MCF 10A (cell line): ENCODE measurements at regions not wholly inside any gene's neighbourhood (a gene's known extent, or its start where the extent isn't known, plus 50 kb on each side); places are given as distances from the start of the nearest gene placed in this dataset.
A peak's percentile ranks its signal among the peaks of the same experiment; 100 is the strongest.

Experiments used
- BruUV-seq: library from RNA; stranded (reverse); fragments of 400-500 nt; replicated peaks from 2 replicates; lab custom pipeline; 2021; lab: Mats Ljungman, UMichigan
- CTCF ChIA-PET: fragments of 300-600 bp; sonication (Branson Sonifier 250); formaldehyde crosslinking; extraction: SDS; loops from one replicate; lab custom pipeline; 2021; ENCODE audit warnings: antibody characterized with exemption, inconsistent platforms; lab: Yijun Ruan, JAX
- POLR2A ChIA-PET: fragments of 300-600, 350-650 bp; sonication (Branson Sonifier 250); formaldehyde crosslinking; extraction: SDS; loops from one replicate; lab custom pipeline; 2020; ENCODE audit warnings: antibody characterized with exemption, inconsistent platforms; lab: Yijun Ruan, JAX
- DNase-seq: peaks from one replicate; pipeline ENCODE4 v3.0.0-alpha.2; 2018; ENCODE audit not compliant: unreplicated experiment
- H3K27ac Mint-ChIP-seq: one replicate; pipeline ENCODE4 v1.8.0; 2022; ENCODE audit warnings: mild to moderate bottlenecking, low read depth, mixed read lengths; ENCODE audit not compliant: unreplicated experiment
- H3K27me3 Mint-ChIP-seq: one replicate; pipeline ENCODE4 v1.8.0; 2022; ENCODE audit warnings: mixed read lengths; ENCODE audit not compliant: insufficient read depth, unreplicated experiment
- H3K36me3 Mint-ChIP-seq: one replicate; pipeline ENCODE4 v1.8.0; 2022; ENCODE audit warnings: mild to moderate bottlenecking, moderate library complexity, mixed read lengths; ENCODE audit not compliant: insufficient read depth, unreplicated experiment
- H3K4me1 Mint-ChIP-seq: one replicate; pipeline ENCODE4 v1.8.0; 2022; ENCODE audit warnings: mixed read lengths; ENCODE audit not compliant: insufficient read depth, unreplicated experiment
- H3K4me3 Mint-ChIP-seq: one replicate; pipeline ENCODE4 v1.8.0; 2022; ENCODE audit warnings: mild to moderate bottlenecking, moderate library complexity, mixed read lengths; ENCODE audit not compliant: unreplicated experiment
- H3K9me3 Mint-ChIP-seq: one replicate; pipeline ENCODE4 v1.8.0; 2022; ENCODE audit warnings: mixed read lengths; ENCODE audit not compliant: unreplicated experiment
- CTCF ChIP-seq: fragments of 200-600 bp; IDR thresholded peaks from one replicate; pipeline ENCODE4 v1.8.0; 2022; ENCODE audit warnings: antibody characterized with exemption, mild to moderate bottlenecking; ENCODE audit not compliant: unreplicated experiment
- intact Hi-C: fragments of 100-400 bp; cut with micrococcal nuclease; formaldehyde crosslinking; loops from 2 replicates; pipeline ENCODE4 v1.14.1; 2022

DNA sequence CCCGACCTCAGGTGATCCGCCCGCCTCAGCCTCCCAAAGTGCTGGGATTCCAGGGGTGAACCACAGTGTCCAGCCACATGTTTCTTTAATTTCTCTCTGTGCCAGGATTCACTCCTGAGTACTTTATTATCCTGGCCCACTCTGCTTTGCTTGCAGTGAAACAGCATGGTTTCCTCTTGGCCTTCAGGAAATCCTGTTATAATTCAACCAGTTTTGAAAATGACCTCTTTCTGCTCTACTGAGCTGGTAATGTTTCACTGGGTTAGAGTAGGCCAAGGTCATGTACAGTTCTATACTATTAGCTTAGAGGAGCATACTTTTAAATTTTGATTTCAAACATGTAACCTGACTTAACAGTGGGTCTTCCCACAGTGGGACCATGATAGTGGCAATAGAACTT lies 90.6 kb upstream of the PELI1 start:
- H3K27me3 Mint-ChIP-seq = no peaks in the 10 kb centered on the region
- H3K4me3 Mint-ChIP-seq = no peak overlapping the region
- no TSS peak for BruUV-seq
- CTCF ChIA-PET = no interaction called here
- POLR2A ChIA-PET = interaction anchor here (0.9 kb wide), 1 partner anchor 9 kb away, joined by 3 read pairs; no protein-coding TSS in a partner anchor
- no peak for TF ChIP-seq CTCF
- intact Hi-C loops = no loop called here
- no peaks in the 10 kb centered on the region for H3K36me3 Mint-ChIP-seq
- peaks cover 7% of the 10 kb centered on the region for H3K9me3 Mint-ChIP-seq
- no peak overlapping the region for H3K27ac Mint-ChIP-seq
- H3K4me1 Mint-ChIP-seq = peaks cover 13% of the 10 kb centered on the region
- DNase-seq = no peak

DNA sequence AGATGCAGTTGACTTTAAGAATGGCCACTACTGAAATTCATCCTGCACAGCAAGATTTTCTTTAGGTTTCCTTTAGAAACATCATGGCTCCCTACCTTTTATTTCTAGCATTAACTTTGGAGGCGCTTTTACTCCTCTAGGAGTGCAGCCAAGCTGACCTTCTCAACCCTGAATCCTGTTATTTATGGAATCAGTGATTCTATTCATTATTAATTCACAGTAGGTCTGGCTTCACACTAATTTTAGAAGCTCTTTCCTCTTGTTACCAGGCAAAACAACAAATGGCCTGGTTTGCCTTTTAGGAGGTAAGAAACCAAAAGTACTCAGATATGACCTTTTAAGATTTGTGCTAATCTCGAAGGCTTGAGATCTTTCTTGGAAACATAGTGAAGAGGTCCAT lies 93.0 kb upstream of the PELI1 start:
- ChIA-PET CTCF (interaction anchor here (0.7 to 1.2 kb wide), 4 partner anchors 22 to 94 kb away, joined by 3 read pairs; no protein-coding TSS in a partner anchor), POLR2A (interaction anchor here (0.7 to 1.0 kb wide), 2 partner anchors 22 to 28 kb away, joined by 3 read pairs; no protein-coding TSS in a partner anchor)
- no peak for DNase-seq
- no peaks in the 10 kb centered on the region for H3K27me3 Mint-ChIP-seq
- no peak overlapping the region for H3K27ac Mint-ChIP-seq
- H3K36me3 Mint-ChIP-seq = no peaks in the 10 kb centered on the region
- no peak for TF ChIP-seq CTCF
- no peak overlapping the region for H3K4me3 Mint-ChIP-seq
- BruUV-seq = no TSS peak
- H3K9me3 Mint-ChIP-seq = no peaks in the 10 kb centered on the region
- no peaks in the 10 kb centered on the region for H3K4me1 Mint-ChIP-seq
- intact Hi-C loops = no loop called here

DNA sequence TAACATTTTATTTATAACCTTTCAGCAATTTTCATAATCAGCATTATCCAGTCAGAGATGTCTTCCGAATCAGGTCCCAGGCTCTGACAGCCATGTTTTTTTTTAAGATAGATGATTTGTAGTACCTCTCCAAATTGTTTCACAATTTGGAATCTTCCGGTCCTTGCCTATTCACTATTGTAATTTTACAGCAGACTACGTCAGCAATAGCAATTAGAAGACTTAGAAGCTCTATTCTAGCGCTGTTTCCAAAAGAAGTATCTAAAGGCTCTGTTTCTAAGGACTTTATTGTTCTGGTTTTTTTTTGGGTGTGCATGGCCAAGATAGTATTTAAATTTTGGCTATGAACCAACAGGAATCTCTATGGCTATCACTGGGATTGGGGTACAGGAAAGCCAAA lies 94.6 kb upstream of the PELI1 start:
- ChIA-PET CTCF (no interaction called here), POLR2A (interaction anchor here (1.2 kb wide), 1 partner anchor 34 kb away, joined by 4 read pairs; no protein-coding TSS in a partner anchor)
- no peak for DNase-seq
- Mint-ChIP-seq H3K27me3 (no peaks in the 10 kb centered on the region), H3K9me3 (no peaks in the 10 kb centered on the region), H3K4me1 (peaks cover 7% of the 10 kb centered on the region), H3K4me3 (no peak overlapping the region), H3K36me3 (no peaks in the 10 kb centered on the region), H3K27ac (no peak overlapping the region)
- TF ChIP-seq CTCF = no peak
- BruUV-seq = no TSS peak
- intact Hi-C loops = no loop called here

- peak; percentile 16 for DNase-seq
- Mint-ChIP-seq H3K36me3 (no peaks in the 10 kb centered on the region), H3K4me1 (peaks cover 21% of the 10 kb centered on the region)
Observed at GRCh38 chr2:64243081-64244036, 99.1 kb upstream of the PELI1 start.

More at GRCh38 chr2:64243081-64244036, 99.1 kb upstream of the PELI1 start:
- TF ChIP-seq CTCF = no peak
- ChIA-PET CTCF (interaction anchor here (1.1 to 1.8 kb wide), 2 partner anchors 69 to 193 kb away, joined by 4 to 6 read pairs; no protein-coding TSS in a partner anchor), POLR2A (interaction anchor here (0.7 to 2.6 kb wide), 9 partner anchors 7 to 177 kb away, joined by 3 to 8 read pairs (median 3); no protein-coding TSS in a partner anchor)
- Mint-ChIP-seq H3K9me3 (no peaks in the 10 kb centered on the region), H3K4me3 (no peak overlapping the region), H3K27ac (peak overlapping the region; percentile 84), H3K27me3 (no peaks in the 10 kb centered on the region)
- intact Hi-C loops = no loop called here
- TSS peak; percentile 84 for BruUV-seq
